Liver (tissue), 8 donors: ENCODE measurements at regions not wholly inside any gene's neighbourhood (a gene's known extent, or its start where the extent isn't known, plus 50 kb on each side); places are given as distances from the start of the nearest gene placed in this dataset.

Source experiments
- DNase-seq: peaks from one replicate; pipeline ENCODE4 v3.0.0-alpha.2; 2017; ENCODE audit warnings: low spot score
- H3K27ac ChIP-seq, 2 donors: one replicate each; pipeline ENCODE4 v1.7.0; 2013; ENCODE audit warnings: inconsistent platforms in 2 of 2, low read length in 2 of 2, control low read depth in 1 of 2, low read depth in 1 of 2, mild to moderate bottlenecking in 1 of 2
- H3K27me3 ChIP-seq, 4 donors: one replicate each; pipeline versions ENCODE4 v1.6.1 to v1.7.0; 2013; ENCODE audit warnings: low read length in 3 of 4, inconsistent platforms in 1 of 4, mild to moderate bottlenecking in 1 of 4, moderate library complexity in 1 of 4; ENCODE audit not compliant: control insufficient read depth in 4 of 4, insufficient read depth in 4 of 4
- H3K36me3 ChIP-seq, 4 donors: one replicate each; pipeline versions ENCODE4 v1.6.1 to v1.7.0; 2013; ENCODE audit warnings: low read length in 3 of 4, mild to moderate bottlenecking in 3 of 4, low read depth in 1 of 4, moderate library complexity in 1 of 4; ENCODE audit not compliant: control insufficient read depth in 4 of 4, insufficient read depth in 3 of 4
- H3K4me1 ChIP-seq, 4 donors: one replicate each; pipeline versions ENCODE4 v1.6.1 to v1.7.0; 2013; ENCODE audit warnings: low read length in 3 of 4, mild to moderate bottlenecking in 3 of 4, moderate library complexity in 1 of 4; ENCODE audit not compliant: control insufficient read depth in 4 of 4, insufficient read depth in 4 of 4
- H3K4me3 ChIP-seq, 3 donors: one replicate each; pipeline versions ENCODE4 v1.6.1 to v1.7.0; 2013; ENCODE audit warnings: low read length in 3 of 3, control low read depth in 1 of 3, low read depth in 1 of 3, mild to moderate bottlenecking in 1 of 3
- H3K9ac ChIP-seq, 2 donors: one replicate each; pipeline ENCODE4 v1.7.0; 2013; ENCODE audit warnings: low read length in 2 of 2, mild to moderate bottlenecking in 2 of 2, moderate library complexity in 2 of 2, control low read depth in 1 of 2, low read depth in 1 of 2
- H3K9me3 ChIP-seq, 4 donors: one replicate each; pipeline versions ENCODE4 v1.6.1 to v1.7.0; 2013; ENCODE audit warnings: low read length in 3 of 4; ENCODE audit not compliant: control insufficient read depth in 4 of 4
- ATF3 ChIP-seq: IDR thresholded peaks from 2 replicates; pipeline ENCODE4 v1.6.1; 2016; ENCODE audit warnings: antibody characterized with exemption
- EGR1 ChIP-seq, 2 donors: IDR thresholded peaks; 2 replicates each; pipeline ENCODE4 v1.6.1; 2016 to 2018; ENCODE audit warnings: antibody characterized with exemption in 2 of 2, low read depth in 2 of 2
- FOXA1 ChIP-seq: IDR thresholded peaks from 2 replicates; pipeline ENCODE4 v1.6.1; 2016; ENCODE audit warnings: antibody characterized with exemption
- FOXA2 ChIP-seq: IDR thresholded peaks from 2 replicates; pipeline ENCODE4 v1.6.1; 2016; ENCODE audit warnings: antibody characterized with exemption
- GABPA ChIP-seq, 2 donors: IDR thresholded peaks in 1 of 2; conservative IDR thresholded peaks in 1 of 2; 2 replicates each; pipeline ENCODE4 v1.6.1; 2016; ENCODE audit warnings: antibody characterized with exemption in 2 of 2, mild to moderate bottlenecking in 1 of 2, moderate library complexity in 1 of 2
- HNF4A ChIP-seq, 2 donors: conservative IDR thresholded peaks; 2 replicates each; pipeline ENCODE4 v1.6.1; 2016; ENCODE audit warnings: antibody characterized with exemption in 2 of 2, mild to moderate bottlenecking in 2 of 2
- HNF4G ChIP-seq: IDR thresholded peaks from 2 replicates; pipeline ENCODE4 v1.6.1; 2016; ENCODE audit warnings: antibody characterized with exemption
- JUND ChIP-seq, 2 donors: IDR thresholded peaks; 2 replicates each; pipeline ENCODE4 v1.6.1; 2016; ENCODE audit warnings: antibody characterized with exemption in 2 of 2
- MAX ChIP-seq: IDR thresholded peaks from 2 replicates; pipeline ENCODE4 v1.6.1; 2016; ENCODE audit warnings: antibody characterized with exemption
- NR2F2 ChIP-seq: IDR thresholded peaks from 2 replicates; pipeline ENCODE4 v1.6.1; 2016; ENCODE audit warnings: antibody characterized with exemption
- RAD21 ChIP-seq, 2 donors: IDR thresholded peaks; 2 replicates each; pipeline ENCODE4 v1.6.1; 2016; ENCODE audit warnings: antibody characterized with exemption in 2 of 2, mild to moderate bottlenecking in 2 of 2
- RXRA ChIP-seq, 2 donors: IDR thresholded peaks; 2 replicates each; pipeline ENCODE4 v1.6.1; 2017 to 2018; ENCODE audit warnings: antibody characterized with exemption in 2 of 2, mild to moderate bottlenecking in 1 of 2
- SP1 ChIP-seq: IDR thresholded peaks from 2 replicates; pipeline ENCODE4 v1.6.1; 2018; ENCODE audit warnings: antibody characterized with exemption, mild to moderate bottlenecking
- WGBS: extraction: QIAGEN DNeasy Blood & Tissue Kit; methylation state at CpG from one replicate; pipeline ENCODE4 v1.1.7; 2013; 5-methylcytosine and 5-hydroxymethylcytosine counted together
- TF ChIP-seq, protein P1 (sequence below): fragments of 150-350 bp; IDR thresholded peaks from 2 replicates; pipeline ENCODE4 v1.5.1; 2017; ENCODE audit warnings: improper control_type of control experiment, low read depth, low read length; ENCODE audit not compliant: missing input control
- TF ChIP-seq, protein P2 (sequence below): IDR thresholded peaks from 2 replicates; pipeline ENCODE4 v1.6.1; 2016; ENCODE audit warnings: antibody characterized with exemption, mild to moderate bottlenecking
- donor health status: healthy.
- donor health status: healthy.
- donor health status: healthy.
- donor health status: healthy.
- donor health status: healthy.

- Histone ChIP-seq H3K27me3 (no peaks in the 10 kb centered on the region), H3K4me3 (no peak overlapping the region), H3K4me1 (no peaks in the 10 kb centered on the region), H3K9ac (no peak overlapping the region), H3K9me3 (no peaks in the 10 kb centered on the region), H3K27ac (no peak overlapping the region), H3K36me3 (no peaks in the 10 kb centered on the region)
- DNase-seq: no peak
- WGBS: 44% methylated on average over 2 of the region's 2 CpGs
- no peak for TF ChIP-seq FOXA1
- no peak for TF ChIP-seq ATF3
- no peak for TF ChIP-seq JUND (IDR thresholded peaks at IDR 0.05)
- no peak for TF ChIP-seq NR2F2
- TF ChIP-seq HNF4G: no peak
- TF ChIP-seq RAD21 (IDR thresholded peaks at IDR 0.05): no peak
- TF ChIP-seq, protein P1, sequence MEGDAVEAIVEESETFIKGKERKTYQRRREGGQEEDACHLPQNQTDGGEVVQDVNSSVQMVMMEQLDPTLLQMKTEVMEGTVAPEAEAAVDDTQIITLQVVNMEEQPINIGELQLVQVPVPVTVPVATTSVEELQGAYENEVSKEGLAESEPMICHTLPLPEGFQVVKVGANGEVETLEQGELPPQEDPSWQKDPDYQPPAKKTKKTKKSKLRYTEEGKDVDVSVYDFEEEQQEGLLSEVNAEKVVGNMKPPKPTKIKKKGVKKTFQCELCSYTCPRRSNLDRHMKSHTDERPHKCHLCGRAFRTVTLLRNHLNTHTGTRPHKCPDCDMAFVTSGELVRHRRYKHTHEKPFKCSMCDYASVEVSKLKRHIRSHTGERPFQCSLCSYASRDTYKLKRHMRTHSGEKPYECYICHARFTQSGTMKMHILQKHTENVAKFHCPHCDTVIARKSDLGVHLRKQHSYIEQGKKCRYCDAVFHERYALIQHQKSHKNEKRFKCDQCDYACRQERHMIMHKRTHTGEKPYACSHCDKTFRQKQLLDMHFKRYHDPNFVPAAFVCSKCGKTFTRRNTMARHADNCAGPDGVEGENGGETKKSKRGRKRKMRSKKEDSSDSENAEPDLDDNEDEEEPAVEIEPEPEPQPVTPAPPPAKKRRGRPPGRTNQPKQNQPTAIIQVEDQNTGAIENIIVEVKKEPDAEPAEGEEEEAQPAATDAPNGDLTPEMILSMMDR: no peak
- TF ChIP-seq RXRA (IDR thresholded peaks at IDR 0.05): no peak
- TF ChIP-seq, protein P2, sequence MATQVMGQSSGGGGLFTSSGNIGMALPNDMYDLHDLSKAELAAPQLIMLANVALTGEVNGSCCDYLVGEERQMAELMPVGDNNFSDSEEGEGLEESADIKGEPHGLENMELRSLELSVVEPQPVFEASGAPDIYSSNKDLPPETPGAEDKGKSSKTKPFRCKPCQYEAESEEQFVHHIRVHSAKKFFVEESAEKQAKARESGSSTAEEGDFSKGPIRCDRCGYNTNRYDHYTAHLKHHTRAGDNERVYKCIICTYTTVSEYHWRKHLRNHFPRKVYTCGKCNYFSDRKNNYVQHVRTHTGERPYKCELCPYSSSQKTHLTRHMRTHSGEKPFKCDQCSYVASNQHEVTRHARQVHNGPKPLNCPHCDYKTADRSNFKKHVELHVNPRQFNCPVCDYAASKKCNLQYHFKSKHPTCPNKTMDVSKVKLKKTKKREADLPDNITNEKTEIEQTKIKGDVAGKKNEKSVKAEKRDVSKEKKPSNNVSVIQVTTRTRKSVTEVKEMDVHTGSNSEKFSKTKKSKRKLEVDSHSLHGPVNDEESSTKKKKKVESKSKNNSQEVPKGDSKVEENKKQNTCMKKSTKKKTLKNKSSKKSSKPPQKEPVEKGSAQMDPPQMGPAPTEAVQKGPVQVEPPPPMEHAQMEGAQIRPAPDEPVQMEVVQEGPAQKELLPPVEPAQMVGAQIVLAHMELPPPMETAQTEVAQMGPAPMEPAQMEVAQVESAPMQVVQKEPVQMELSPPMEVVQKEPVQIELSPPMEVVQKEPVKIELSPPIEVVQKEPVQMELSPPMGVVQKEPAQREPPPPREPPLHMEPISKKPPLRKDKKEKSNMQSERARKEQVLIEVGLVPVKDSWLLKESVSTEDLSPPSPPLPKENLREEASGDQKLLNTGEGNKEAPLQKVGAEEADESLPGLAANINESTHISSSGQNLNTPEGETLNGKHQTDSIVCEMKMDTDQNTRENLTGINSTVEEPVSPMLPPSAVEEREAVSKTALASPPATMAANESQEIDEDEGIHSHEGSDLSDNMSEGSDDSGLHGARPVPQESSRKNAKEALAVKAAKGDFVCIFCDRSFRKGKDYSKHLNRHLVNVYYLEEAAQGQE: no peak
- no peak for TF ChIP-seq SP1
- TF ChIP-seq EGR1 (IDR thresholded peaks at IDR 0.05; ENCODE audit: low read depth in 2 of 2): no peak
- TF ChIP-seq GABPA (IDR thresholded peaks at IDR 0.05 in 1 of 2, conservative IDR thresholded peaks at IDR 0.05 in 1 of 2): no peak
- TF ChIP-seq HNF4A (conservative IDR thresholded peaks at IDR 0.05): no peak
- TF ChIP-seq MAX: no peak
- TF ChIP-seq FOXA2: no peak
These were observed 893.7 kb upstream of the SLIT2 start for GRCh38 chr4:19358015-19358414.

DNA sequence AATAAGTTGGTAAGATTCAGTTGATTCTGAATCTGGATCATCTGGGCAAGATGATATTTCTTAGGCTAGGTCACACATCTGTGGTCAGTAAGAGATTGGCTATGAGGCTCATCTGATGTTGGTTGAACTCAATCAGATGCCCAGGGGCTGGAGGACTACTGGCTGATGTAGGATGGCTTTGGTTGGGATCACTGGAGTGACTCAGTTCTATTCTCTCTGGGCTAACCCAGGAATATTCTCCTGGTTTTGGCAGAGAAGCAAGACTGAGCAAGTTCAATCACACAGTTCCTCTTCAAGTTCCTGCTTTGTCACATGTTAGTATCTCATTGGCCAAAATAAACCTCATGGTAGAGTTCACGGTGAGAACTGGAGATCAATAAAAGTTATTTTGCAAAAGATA, 902.3 kb upstream of the SLIT2 start:
- Histone ChIP-seq H3K36me3 (no peaks in the 10 kb centered on the region), H3K9ac (no peak overlapping the region), H3K4me1 (no peaks in the 10 kb centered on the region), H3K27ac (no peak overlapping the region), H3K9me3 (no peaks in the 10 kb centered on the region), H3K4me3 (no peak overlapping the region), H3K27me3 (no peaks in the 10 kb centered on the region)
- DNase-seq: no peak
- 39% methylated on average over 1 of the region's 1 CpG for WGBS
- TF ChIP-seq JUND (IDR thresholded peaks at IDR 0.05) (no peak), RXRA (IDR thresholded peaks at IDR 0.05) (no peak), HNF4A (conservative IDR thresholded peaks at IDR 0.05) (no peak), ATF3 (no peak), FOXA1 (no peak), FOXA2 (no peak), SP1 (no peak)
- TF ChIP-seq, protein P2: no peak
- TF ChIP-seq, protein P1: no peak
